Neural cell (in vitro differentiated cells): ENCODE measurements at regions not wholly inside any gene's neighbourhood (a gene's known extent, or its start where the extent isn't known, plus 50 kb on each side); places are given as distances from the start of the nearest gene placed in this dataset.

Source experiments
- CTCF ChIP-seq: fragments of 450-650 bp; IDR thresholded peaks from 2 replicates; pipeline ENCODE4 v1.5.1; 2014; ENCODE audit warnings: antibody characterized with exemption, mild to moderate bottlenecking, moderate library complexity; ENCODE audit not compliant: poor library complexity, severe bottlenecking
- EP300 ChIP-seq: fragments of 450-650 bp; conservative IDR thresholded peaks from 2 replicates; pipeline ENCODE4 v1.6.1; 2014; ENCODE audit warnings: antibody characterized with exemption, mild to moderate bottlenecking, moderate library complexity; ENCODE audit not compliant: poor library complexity, severe bottlenecking
- EZH2 ChIP-seq: fragments of 200-600, 300-800 bp; shearing (Covaris generic), sonication (generic); IDR thresholded peaks from 2 replicates; pipeline ENCODE4 v1.6.1; 2014; ENCODE audit warnings: antibody characterized with exemption, low read length, borderline replicate concordance, mild to moderate bottlenecking; ENCODE audit not compliant: insufficient read depth, poor library complexity, severe bottlenecking
- MXI1 ChIP-seq: fragments of 450-650 bp; conservative IDR thresholded peaks from 2 replicates; pipeline ENCODE4 v1.6.1; 2014; ENCODE audit warnings: antibody characterized with exemption, mild to moderate bottlenecking; ENCODE audit not compliant: poor library complexity, severe bottlenecking
- POLR2AphosphoS5 ChIP-seq: IDR thresholded peaks from 2 replicates; pipeline ENCODE4 v1.6.1; 2012
- REST ChIP-seq: IDR thresholded peaks from 2 replicates; pipeline ENCODE4 v1.6.1; 2012; ENCODE audit warnings: borderline replicate concordance
- SMC3 ChIP-seq: fragments of 450-650 bp; conservative IDR thresholded peaks from 2 replicates; pipeline ENCODE4 v1.6.1; 2014; ENCODE audit warnings: antibody characterized with exemption, mild to moderate bottlenecking, moderate library complexity; ENCODE audit not compliant: poor library complexity
- TAF1 ChIP-seq: IDR thresholded peaks from 2 replicates; pipeline ENCODE4 v1.6.1; 2012; ENCODE audit warnings: low read depth

- TF ChIP-seq REST (no peak), CTCF (no peak), EZH2 (no peak), EP300 (no peak), SMC3 (no peak), POLR2AphosphoS5 (no peak), MXI1 (no peak), TAF1 (no peak)
These were observed 150.0 kb upstream of the KIF2A start for GRCh38 chr5:62155988-62156387.
